DMS153 treated with DMSO at 0.1 percent for 48 hours (cell line): ENCODE measurements at regions not wholly inside any gene's neighbourhood (a gene's known extent, or its start where the extent isn't known, plus 50 kb on each side); places are given as distances from the start of the nearest gene placed in this dataset.
"Not testable (repeated sequence)": the region's sequence is repeated elsewhere in the genome, so short reads cannot be mapped to it uniquely, and the experiment has no call there.

Source experiments
- DNase-seq: peaks from one replicate; lab custom pipeline; 2025; ENCODE audit not compliant: unreplicated experiment; lab: John Stamatoyannopoulos, UW

DNA sequence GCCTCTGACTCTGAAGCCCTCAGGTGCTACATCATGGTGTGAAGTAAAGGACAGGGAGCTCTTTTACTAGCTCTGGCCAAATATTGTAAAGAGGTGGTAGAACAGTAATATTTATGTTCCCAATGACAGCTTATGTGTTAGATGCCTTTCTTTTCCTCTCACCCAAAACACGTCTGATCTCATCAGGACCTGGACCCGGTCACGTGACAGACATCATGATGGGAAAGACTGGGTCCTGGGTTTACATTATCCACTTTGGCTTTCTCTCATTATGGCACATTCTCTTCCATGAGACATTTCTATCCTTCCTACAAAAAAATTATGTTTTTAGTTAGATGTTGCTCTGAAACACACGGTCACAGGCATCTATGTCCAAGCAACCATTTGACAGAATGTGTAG, 548.7 kb upstream of the CDH7 start:
- DNase-seq: no peak

DNA sequence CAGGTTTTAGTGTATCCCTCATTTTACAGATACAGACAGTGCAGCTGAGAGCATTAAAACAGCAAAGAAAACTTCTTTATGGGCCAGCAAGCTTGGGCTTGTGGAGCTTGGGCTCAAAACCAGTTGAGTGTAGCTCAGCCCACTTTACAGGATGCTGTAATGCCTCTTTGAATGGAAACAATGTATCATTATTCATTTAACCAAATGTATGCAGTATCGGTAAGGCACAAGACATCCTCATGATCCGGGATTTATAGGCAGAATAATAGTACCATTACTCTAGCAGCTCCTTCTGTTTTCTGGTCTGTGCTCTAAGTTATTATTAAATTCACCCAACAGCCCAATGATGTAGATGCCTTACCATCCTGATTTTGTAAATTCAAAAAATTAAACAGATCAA, 575.1 kb upstream of the CDH7 start:
- DNase-seq: no peak

GRCh38 chr18:65162086-65162485, 588.7 kb upstream of the CDH7 start:
- not testable (repeated sequence) for DNase-seq

DNA sequence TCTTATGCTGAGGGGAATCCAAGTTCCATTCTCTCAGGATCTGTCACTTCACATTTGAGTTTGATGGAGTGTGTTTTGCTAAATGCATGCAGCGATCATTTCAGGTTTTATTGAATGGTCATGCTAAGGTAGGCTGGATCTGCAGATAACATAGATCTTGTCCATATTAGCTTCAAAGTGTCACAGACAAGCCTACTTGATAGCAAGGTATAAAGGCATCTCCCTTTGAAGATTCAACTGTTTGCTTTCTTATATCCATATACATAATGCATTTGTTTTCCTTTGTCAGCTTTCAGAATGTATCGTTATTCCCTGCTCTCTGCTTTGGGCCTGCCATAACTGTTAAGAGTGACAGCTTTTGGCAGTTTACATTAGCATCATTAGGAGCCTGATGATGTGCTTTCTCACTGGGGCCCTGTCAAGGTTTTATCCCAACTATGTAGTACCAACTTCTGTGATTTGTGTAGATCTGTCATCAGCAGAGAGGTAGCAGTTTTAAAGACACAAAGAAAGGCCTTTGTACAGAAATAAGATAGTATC, 604.3 kb upstream of the CDH7 start:
- DNase-seq: no peak

- no peak for DNase-seq
Measured at GRCh38 chr18:65145312-65145711, 605.5 kb upstream of the CDH7 start.

DNA sequence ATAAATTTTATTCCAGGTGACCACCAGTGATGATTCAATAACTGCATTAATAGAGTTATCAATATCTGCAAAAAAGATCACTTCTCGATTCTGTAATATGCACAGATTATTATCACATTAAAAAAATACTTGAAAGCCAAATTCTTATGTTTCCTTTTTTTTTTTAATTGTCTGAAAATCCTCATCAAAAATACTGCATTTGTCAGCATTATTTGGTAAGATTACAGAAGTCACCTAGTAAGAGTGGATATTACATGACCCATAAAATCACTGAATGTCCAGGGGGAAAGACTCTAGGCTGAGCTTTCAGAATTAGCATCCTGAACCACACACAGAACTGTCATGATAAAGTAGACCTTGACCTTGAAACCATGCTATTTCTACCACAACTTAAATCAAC, 617.2 kb upstream of the CDH7 start:
- no peak for DNase-seq

DNA sequence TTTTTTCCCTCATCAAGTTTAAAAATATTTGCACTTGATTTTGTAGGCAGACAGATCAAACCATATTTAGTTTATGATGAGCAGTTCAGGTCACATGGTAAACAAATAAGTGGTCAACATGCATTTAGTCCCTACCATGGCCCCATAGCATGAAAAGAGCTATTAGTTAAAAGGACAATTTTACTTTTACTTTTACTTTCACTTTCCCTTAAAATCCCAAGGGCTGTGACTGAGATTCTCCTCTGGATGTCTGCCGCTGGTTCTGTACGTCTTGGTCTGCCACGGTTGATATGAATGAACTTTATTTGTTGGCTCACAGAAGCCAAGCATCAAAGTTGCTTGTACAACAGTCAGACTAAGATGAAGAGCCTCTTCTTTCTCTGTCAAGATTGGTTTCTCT, 626.2 kb upstream of the CDH7 start:
- no peak for DNase-seq

- no peak for DNase-seq
Measured at GRCh38 chr18:65103864-65104263, 646.9 kb upstream of the CDH7 start.

GRCh38 chr18:65093346-65093745, 657.5 kb upstream of the CDH7 start:
- no peak for DNase-seq

GRCh38 chr18:65091744-65092329, 659.0 kb upstream of the CDH7 start:
- no peak for DNase-seq

GRCh38 chr18:65082907-65083306, 667.9 kb upstream of the CDH7 start:
- DNase-seq: no peak

DNA sequence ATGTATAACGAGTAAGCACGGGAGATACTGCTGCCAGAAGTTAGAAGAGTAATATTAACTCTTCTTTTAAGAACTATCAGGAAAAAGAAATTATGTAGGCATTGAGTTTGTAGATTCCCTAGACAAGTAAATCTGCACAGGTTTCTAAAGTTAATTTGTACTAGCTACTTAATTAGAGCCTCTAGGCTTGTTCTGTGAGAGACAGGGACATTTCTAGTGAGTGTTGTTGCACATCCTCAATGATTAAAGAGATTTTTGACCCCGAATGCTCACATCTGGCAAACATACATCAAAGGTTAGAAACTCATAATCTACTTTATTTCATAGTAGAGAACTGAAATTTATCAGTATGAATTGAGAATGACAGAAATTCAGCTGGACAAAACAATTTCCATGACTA, 669.0 kb upstream of the CDH7 start:
- DNase-seq: no peak

GRCh38 chr18:65073060-65073550, 677.7 kb upstream of the CDH7 start:
- no peak for DNase-seq

GRCh38 chr18:65057439-65058083, 693.3 kb upstream of the CDH7 start:
- DNase-seq: peak; percentile 37

DNA sequence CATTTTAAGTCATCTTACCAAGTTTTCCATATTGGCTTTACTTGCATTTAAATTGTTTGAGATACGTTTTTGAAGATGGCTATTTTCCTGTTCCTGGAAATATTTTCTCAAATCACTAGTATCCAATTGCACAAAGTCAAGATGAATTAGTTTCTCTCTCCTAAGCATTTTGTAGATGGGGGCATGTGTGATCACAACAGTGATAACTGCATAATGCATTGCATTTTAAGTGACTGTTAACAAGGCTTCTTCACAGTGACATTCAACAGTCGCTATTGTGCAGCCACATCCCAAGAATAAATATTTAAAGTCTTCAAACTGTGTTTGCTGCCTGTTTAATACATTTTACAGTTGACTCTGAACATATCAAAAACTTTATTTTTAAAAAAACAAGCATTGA, 694.2 kb upstream of the CDH7 start:
- DNase-seq: no peak

- no peak for DNase-seq
Measured at GRCh38 chr18:65049586-65049985, 701.2 kb upstream of the CDH7 start.

DNA sequence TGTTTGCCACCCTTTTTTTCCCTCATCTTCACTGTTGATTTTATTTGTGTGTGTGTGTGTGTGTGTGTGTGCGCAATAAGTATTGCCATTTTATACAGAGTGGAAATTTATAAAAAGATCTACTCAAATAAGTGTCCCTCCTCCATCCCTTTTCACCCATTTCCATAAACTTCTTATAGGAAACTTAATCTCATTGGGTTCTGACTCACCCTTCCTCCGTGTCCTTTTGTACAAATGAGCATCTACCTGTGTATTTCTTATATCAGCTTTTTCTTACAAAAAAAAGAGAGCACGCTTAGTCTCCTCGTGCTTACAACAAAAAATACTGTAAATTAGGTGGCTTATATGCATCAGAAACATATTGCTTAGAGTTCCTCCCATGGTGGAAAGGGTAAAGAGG, 711.2 kb upstream of the CDH7 start:
- no peak for DNase-seq

DNA sequence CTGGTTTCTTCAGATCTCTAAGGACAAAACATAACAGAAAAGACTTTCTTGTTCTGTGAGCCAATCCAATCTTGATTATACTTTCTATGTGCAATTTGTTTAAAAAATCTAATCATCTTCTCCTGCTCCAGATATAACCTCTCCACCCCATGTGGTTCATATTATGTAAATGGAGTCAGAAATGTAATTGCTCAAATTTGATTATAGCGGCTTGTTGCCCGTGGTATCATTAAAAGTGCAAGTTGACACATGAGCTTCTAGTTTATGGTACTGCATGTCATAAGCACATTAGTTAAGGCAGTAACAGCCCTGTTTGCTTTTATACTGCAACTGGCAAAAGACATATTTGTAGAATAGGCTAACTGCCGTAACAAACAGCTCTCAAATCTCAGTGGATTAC, 715.1 kb upstream of the CDH7 start:
- DNase-seq: no peak

GRCh38 chr18:65025756-65026155, 725.1 kb upstream of the CDH7 start:
- DNase-seq: no peak

- DNase-seq: no peak
Measured at GRCh38 chr18:65021021-65021420, 729.8 kb upstream of the CDH7 start.

GRCh38 chr18:65018184-65018583, 732.6 kb upstream of the CDH7 start:
- no peak for DNase-seq

GRCh38 chr18:65017372-65017760, 733.4 kb upstream of the CDH7 start:
- no peak for DNase-seq
